GM23338 (cell line): ENCODE measurements at regions not wholly inside any gene's neighbourhood (a gene's known extent, or its start where the extent isn't known, plus 50 kb on each side); places are given as distances from the start of the nearest gene placed in this dataset.

Source experiments
- ATAC-seq: fragments of 200-7000 bp; cut with Tn5 transposase; 3 replicates; pipeline ENCODE4 v1.9.1; 2020
- DNase-seq: peaks from one replicate; pipeline ENCODE4 v3.0.0-alpha.2; 2015; ENCODE audit warnings: low spot score
- H2AFZ ChIP-seq: fragments of 200-600 bp; sonication (generic); 2 replicates; pipeline ENCODE4 v1.8.0; 2016; ENCODE audit warnings: antibody characterized with exemption, mild to moderate bottlenecking, moderate library complexity
- H3F3A ChIP-seq: fragments of 200-600 bp; sonication (generic); replicated peaks from 2 replicates; pipeline ENCODE4 v1.8.0; 2017; ENCODE audit warnings: antibody characterized with exemption, mixed run types, low read depth
- H3K27ac ChIP-seq: fragments of 200-600 bp; sonication (generic); 2 replicates; pipeline ENCODE4 v1.6.1; 2016; ENCODE audit warnings: low read depth
- H3K27me3 ChIP-seq: fragments of 200-600 bp; sonication (generic); 2 replicates; pipeline ENCODE4 v1.8.0; 2016; ENCODE audit warnings: mild to moderate bottlenecking, mixed run types, moderate library complexity; ENCODE audit not compliant: insufficient read depth
- H3K36me3 ChIP-seq: fragments of 200-600 bp; sonication (generic); 2 replicates; pipeline ENCODE4 v1.8.0; 2016; ENCODE audit warnings: mild to moderate bottlenecking; ENCODE audit not compliant: insufficient read depth
- H3K4me1 ChIP-seq: fragments of 200-600 bp; sonication (generic); 2 replicates; pipeline ENCODE4 v1.8.0; 2016; ENCODE audit warnings: mild to moderate bottlenecking, moderate library complexity; ENCODE audit not compliant: insufficient read depth
- H3K4me2 ChIP-seq: fragments of 200-600 bp; sonication (generic); 2 replicates; pipeline ENCODE4 v1.7.1; 2017; ENCODE audit warnings: mixed run types
- H3K4me3 ChIP-seq: fragments of 200-600 bp; sonication (generic); 2 replicates; pipeline ENCODE4 v1.6.1; 2016; ENCODE audit warnings: mixed run types
- H3K79me2 ChIP-seq: fragments of 200-600 bp; sonication (generic); replicated peaks from 2 replicates; pipeline ENCODE4 v1.8.0; 2017; ENCODE audit warnings: mild to moderate bottlenecking; ENCODE audit not compliant: insufficient read depth
- H3K9me2 ChIP-seq: fragments of 200-600 bp; sonication (generic); 2 replicates; pipeline ENCODE4 v1.8.0; 2017; ENCODE audit not compliant: insufficient read depth
- H4K20me1 ChIP-seq: fragments of 200-600 bp; sonication (generic); replicated peaks from 2 replicates; pipeline ENCODE4 v1.8.0; 2017; ENCODE audit warnings: mild to moderate bottlenecking; ENCODE audit not compliant: insufficient read depth
- H3K27ac Mint-ChIP-seq: 2 replicates; pipeline ENCODE4 v1.8.0; 2020; ENCODE audit warnings: inconsistent platforms, mild to moderate bottlenecking, moderate library complexity, mixed read lengths
- H3K27me3 Mint-ChIP-seq: 3 replicates; pipeline ENCODE4 v1.8.0; 2022; ENCODE audit warnings: low read depth, mild to moderate bottlenecking, moderate library complexity, mixed read lengths, inconsistent platforms; ENCODE audit not compliant: insufficient read depth, poor library complexity
- H3K36me3 Mint-ChIP-seq: 3 replicates; pipeline ENCODE4 v1.8.0; 2021; ENCODE audit warnings: low read depth, mild to moderate bottlenecking, inconsistent platforms, moderate library complexity, mixed read lengths
- H3K4me1 Mint-ChIP-seq: 3 replicates; pipeline ENCODE4 v1.8.0; 2020; ENCODE audit warnings: mild to moderate bottlenecking, inconsistent platforms, mixed read lengths
- H3K4me3 Mint-ChIP-seq: 3 replicates; pipeline ENCODE4 v1.8.0; 2021; ENCODE audit warnings: moderate library complexity, mild to moderate bottlenecking, inconsistent platforms, mixed read lengths
- H3K9me3 Mint-ChIP-seq: 3 replicates; pipeline ENCODE4 v1.8.0; 2020; ENCODE audit warnings: moderate library complexity, mild to moderate bottlenecking, inconsistent platforms, mixed read lengths
- CREB1 ChIP-seq: fragments of 250-450 bp; sonication (Bioruptor Pico); IDR thresholded peaks from 2 replicates; pipeline ENCODE4 v1.5.0; 2020; ENCODE audit warnings: low read depth, mild to moderate bottlenecking, moderate library complexity
- CTCF ChIP-seq, 2 experiments: fragments of 200-600 bp in 1 of 2; sonication (generic) in 1 of 2; conservative IDR thresholded peaks; 2 replicates each; pipeline versions ENCODE4 v1.5.1 to v1.6.1; 2016 to 2017; ENCODE audit warnings: antibody characterized with exemption in 2 of 2, low read depth in 2 of 2, mild to moderate bottlenecking in 2 of 2, moderate library complexity in 1 of 2
- ETS1 ChIP-seq: IDR thresholded peaks from 2 replicates; pipeline ENCODE4 v1.6.1; 2016; ENCODE audit warnings: antibody characterized with exemption
- EZH2 ChIP-seq: fragments of 200-600 bp; sonication (generic); IDR thresholded peaks from one replicate; pipeline ENCODE4 v1.8.0; 2017; ENCODE audit warnings: antibody characterized with exemption, mild to moderate bottlenecking, low read depth; ENCODE audit not compliant: unreplicated experiment
- EZH2phosphoT487 ChIP-seq: fragments of 200-600 bp; sonication (generic); IDR thresholded peaks from one replicate; pipeline ENCODE4 v1.8.1; 2018; ENCODE audit warnings: antibody characterized with exemption; ENCODE audit not compliant: unreplicated experiment
- JUNB ChIP-seq: IDR thresholded peaks from one replicate; pipeline ENCODE4 v1.6.1; 2016; ENCODE audit warnings: antibody characterized with exemption; ENCODE audit not compliant: unreplicated experiment
- NANOG ChIP-seq: IDR thresholded peaks from 2 replicates; pipeline ENCODE4 v1.6.1; 2016; ENCODE audit warnings: antibody characterized with exemption, borderline replicate concordance
- POLR2AphosphoS5 ChIP-seq: IDR thresholded peaks from 2 replicates; pipeline ENCODE4 v1.6.1; 2016; ENCODE audit warnings: antibody characterized with exemption, low read depth
- REST ChIP-seq: IDR thresholded peaks from one replicate; pipeline ENCODE4 v1.6.1; 2018; ENCODE audit warnings: antibody characterized with exemption; ENCODE audit not compliant: unreplicated experiment
- STAT1 ChIP-seq: IDR thresholded peaks from one replicate; pipeline ENCODE4 v1.6.1; 2016; ENCODE audit warnings: antibody characterized with exemption; ENCODE audit not compliant: unreplicated experiment
- ZNF114 ChIP-seq: fragments of 250-450 bp; sonication (Bioruptor Pico); IDR thresholded peaks from 2 replicates; pipeline ENCODE4 v1.5.0; 2020; ENCODE audit warnings: mild to moderate bottlenecking, moderate library complexity
- ZNF331 ChIP-seq: fragments of 250-450 bp; sonication (Bioruptor Pico); IDR thresholded peaks from 2 replicates; pipeline ENCODE4 v1.5.0; 2020; ENCODE audit warnings: low read depth, mild to moderate bottlenecking, moderate library complexity
- ZNF462 ChIP-seq: fragments of 250-450 bp; sonication (Bioruptor Pico); IDR thresholded peaks from 2 replicates; pipeline ENCODE4 v1.5.0; 2020; ENCODE audit warnings: mild to moderate bottlenecking, moderate library complexity

- H3K4me1 Mint-ChIP-seq = peaks cover 17% of the 10 kb centered on the region
- Histone ChIP-seq H3K4me1 (peaks cover 11% of the 10 kb centered on the region), H3K4me2 (no peak overlapping the region), H4K20me1 (no peaks in the 10 kb centered on the region), H3F3A (no peaks in the 10 kb centered on the region), H2AFZ (no peak overlapping the region), H3K27me3 (no peaks in the 10 kb centered on the region), H3K79me2 (no peaks in the 10 kb centered on the region), H3K4me3 (no peak overlapping the region), H3K27ac (no peak overlapping the region), H3K36me3 (no peaks in the 10 kb centered on the region), H3K9me2 (no peaks in the 10 kb centered on the region)
- no peak overlapping the region for H3K4me3 Mint-ChIP-seq
- H3K27ac Mint-ChIP-seq = no peak overlapping the region
- no peak for TF ChIP-seq REST
- TF ChIP-seq CREB1 (CRISPR knock-in tag) = no peak
- no peak for TF ChIP-seq STAT1
- TF ChIP-seq ZNF331 = no peak
- no peak for TF ChIP-seq CTCF (conservative IDR thresholded peaks at IDR 0.05; ENCODE audit: low read depth in 2 of 2)
- no peak for TF ChIP-seq NANOG
- TF ChIP-seq EZH2phosphoT487 = no peak
- no peak for TF ChIP-seq ETS1
- no peak for TF ChIP-seq EZH2
- TF ChIP-seq JUNB = no peak
- no peak for TF ChIP-seq ZNF114 (CRISPR knock-in tag)
- no peak for TF ChIP-seq POLR2AphosphoS5
- no peak for TF ChIP-seq ZNF462 (CRISPR knock-in tag)
- ATAC-seq = no peak
- peaks cover 13% of the 10 kb centered on the region for H3K36me3 Mint-ChIP-seq
- H3K9me3 Mint-ChIP-seq = peaks cover 8% of the 10 kb centered on the region
- H3K27me3 Mint-ChIP-seq = no peaks in the 10 kb centered on the region
- DNase-seq = no peak
These were observed 576.5 kb upstream of the ADGRL2 start for GRCh38 chr1:81224222-81224621.
